OCI-LY3 (cell line): ENCODE measurements at regions not wholly inside any gene's neighbourhood (a gene's known extent, or its start where the extent isn't known, plus 50 kb on each side); places are given as distances from the start of the nearest gene placed in this dataset.

ENCODE experiments used
- EZH2phosphoT487 ChIP-seq: fragments of 200-600 bp; shearing (Covaris generic); IDR thresholded peaks from 2 replicates; pipeline ENCODE4 v1.6.1; 2018; ENCODE audit warnings: antibody characterized with exemption, mixed run types, low read depth
- TF ChIP-seq, protein P1 (sequence below): fragments of 200-600, 300-600 bp; sonication (generic); IDR thresholded peaks from 2 replicates; pipeline ENCODE4 v1.5.1; 2014; ENCODE audit warnings: antibody characterized with exemption, low read length, low read depth

DNA sequence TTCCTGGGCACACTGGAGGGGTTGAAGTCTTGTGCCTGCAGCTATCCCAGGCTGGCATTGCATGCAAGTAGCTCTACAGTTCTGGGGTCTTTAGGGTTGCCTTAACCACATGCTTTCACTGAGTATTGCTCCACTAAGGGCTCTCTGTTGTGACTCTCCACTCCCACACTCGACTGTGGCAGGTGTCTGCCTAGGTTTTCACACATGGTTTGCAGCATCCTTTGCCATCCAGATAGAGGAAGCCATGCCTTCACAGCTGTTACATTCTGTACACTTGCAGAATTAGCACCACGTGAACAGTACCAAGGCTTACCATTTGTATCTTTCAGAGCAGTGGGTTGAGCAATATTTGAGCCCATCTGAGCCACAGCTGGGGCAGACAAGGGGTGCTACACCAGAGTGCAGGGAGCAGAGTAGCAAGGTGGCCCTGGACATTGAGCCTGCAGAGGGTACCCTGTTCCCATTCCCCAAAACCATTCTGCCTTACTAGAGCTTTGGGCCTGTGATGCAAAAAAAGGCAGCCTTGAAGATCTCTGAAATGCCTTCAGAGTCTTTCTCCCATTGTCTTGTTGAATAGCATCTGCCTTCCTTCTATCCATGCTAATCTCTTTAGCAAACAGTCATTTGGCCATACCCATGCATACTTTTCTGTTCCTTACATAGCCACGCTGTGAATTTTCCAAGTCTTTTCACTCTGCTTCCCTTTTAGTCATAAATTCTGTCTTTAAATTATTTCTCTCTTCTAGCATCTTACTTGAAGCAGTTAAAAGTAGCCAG, 95.2 kb upstream of the PLCL2 start:
- TF ChIP-seq, protein P1, sequence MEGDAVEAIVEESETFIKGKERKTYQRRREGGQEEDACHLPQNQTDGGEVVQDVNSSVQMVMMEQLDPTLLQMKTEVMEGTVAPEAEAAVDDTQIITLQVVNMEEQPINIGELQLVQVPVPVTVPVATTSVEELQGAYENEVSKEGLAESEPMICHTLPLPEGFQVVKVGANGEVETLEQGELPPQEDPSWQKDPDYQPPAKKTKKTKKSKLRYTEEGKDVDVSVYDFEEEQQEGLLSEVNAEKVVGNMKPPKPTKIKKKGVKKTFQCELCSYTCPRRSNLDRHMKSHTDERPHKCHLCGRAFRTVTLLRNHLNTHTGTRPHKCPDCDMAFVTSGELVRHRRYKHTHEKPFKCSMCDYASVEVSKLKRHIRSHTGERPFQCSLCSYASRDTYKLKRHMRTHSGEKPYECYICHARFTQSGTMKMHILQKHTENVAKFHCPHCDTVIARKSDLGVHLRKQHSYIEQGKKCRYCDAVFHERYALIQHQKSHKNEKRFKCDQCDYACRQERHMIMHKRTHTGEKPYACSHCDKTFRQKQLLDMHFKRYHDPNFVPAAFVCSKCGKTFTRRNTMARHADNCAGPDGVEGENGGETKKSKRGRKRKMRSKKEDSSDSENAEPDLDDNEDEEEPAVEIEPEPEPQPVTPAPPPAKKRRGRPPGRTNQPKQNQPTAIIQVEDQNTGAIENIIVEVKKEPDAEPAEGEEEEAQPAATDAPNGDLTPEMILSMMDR = no peak
- no peak for TF ChIP-seq EZH2phosphoT487
